ENCODE measurements at regions not wholly inside any gene's neighbourhood (a gene's known extent, or its start where the extent isn't known, plus 50 kb on each side); places are given as distances from the start of the nearest gene placed in this dataset.

DNA sequence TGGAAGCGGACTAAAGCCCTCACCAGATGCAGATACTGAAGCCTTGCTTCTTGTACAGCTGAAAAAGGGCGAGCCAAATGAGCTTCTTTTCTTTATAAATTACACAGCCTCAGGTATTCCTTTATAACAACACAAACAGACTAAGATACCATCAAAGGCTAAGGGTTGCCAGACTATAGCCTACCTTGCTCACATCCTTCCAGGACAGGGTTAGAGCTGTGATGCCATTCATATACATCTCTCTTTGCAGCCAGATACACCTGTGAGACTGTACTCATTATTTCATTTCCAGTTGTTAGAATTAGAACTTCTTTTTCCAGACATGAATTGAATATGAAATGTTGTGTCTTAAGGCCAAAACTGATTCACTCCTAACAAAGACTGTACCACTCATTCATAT is 262.8 kb upstream of the NR2F2 start:
- no peak overlapping the region for H3K27ac ChIP-seq
- H3K9me3 ChIP-seq, result no peaks in the 10 kb centered on the region
- no peaks in the 10 kb centered on the region for H3K27me3 ChIP-seq (replicated peaks; ENCODE audit: insufficient read depth)
- 89% methylated on average over 2 of the region's 2 CpGs for WGBS
- TF ChIP-seq, protein P1, sequence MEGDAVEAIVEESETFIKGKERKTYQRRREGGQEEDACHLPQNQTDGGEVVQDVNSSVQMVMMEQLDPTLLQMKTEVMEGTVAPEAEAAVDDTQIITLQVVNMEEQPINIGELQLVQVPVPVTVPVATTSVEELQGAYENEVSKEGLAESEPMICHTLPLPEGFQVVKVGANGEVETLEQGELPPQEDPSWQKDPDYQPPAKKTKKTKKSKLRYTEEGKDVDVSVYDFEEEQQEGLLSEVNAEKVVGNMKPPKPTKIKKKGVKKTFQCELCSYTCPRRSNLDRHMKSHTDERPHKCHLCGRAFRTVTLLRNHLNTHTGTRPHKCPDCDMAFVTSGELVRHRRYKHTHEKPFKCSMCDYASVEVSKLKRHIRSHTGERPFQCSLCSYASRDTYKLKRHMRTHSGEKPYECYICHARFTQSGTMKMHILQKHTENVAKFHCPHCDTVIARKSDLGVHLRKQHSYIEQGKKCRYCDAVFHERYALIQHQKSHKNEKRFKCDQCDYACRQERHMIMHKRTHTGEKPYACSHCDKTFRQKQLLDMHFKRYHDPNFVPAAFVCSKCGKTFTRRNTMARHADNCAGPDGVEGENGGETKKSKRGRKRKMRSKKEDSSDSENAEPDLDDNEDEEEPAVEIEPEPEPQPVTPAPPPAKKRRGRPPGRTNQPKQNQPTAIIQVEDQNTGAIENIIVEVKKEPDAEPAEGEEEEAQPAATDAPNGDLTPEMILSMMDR (IDR thresholded peaks at IDR 0.05), result no peak
- no peak for TF ChIP-seq POLR2A (IDR thresholded peaks at IDR 0.05)
- TF ChIP-seq POLR2AphosphoS5 (IDR thresholded peaks at IDR 0.05), result no peak
- H3K4me1 ChIP-seq (replicated peaks), result no peaks in the 10 kb centered on the region
- H3K4me3 ChIP-seq, result no peak overlapping the region
- intact Hi-C loops (cut with DNase I), result no loop called here
- DNase-seq (ENCODE audit: low spot score), result no peak
- no peaks in the 10 kb centered on the region for H3K36me3 ChIP-seq

DNA sequence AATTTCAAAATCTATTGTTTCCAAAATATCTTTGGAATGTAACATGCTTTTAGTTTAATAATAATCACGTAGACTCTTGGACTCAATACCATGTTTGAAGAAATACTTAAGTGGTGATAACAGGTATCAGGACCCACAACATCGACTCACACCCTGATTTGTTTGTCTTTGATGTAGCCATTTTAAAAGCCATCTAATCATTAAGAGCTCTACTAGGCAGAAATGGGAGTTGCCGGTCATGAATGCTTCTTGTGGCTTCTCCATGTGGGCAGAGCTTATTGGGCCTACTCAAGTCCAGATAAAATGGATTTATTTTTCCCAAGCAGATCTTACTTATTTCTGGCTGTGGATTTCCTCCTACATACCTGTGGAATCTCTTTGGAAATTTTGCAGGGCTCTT is 261.6 kb upstream of the NR2F2 start:
- intact Hi-C loops (cut with DNase I), result no loop called here
- Histone ChIP-seq H3K4me3 (no peak overlapping the region), H3K36me3 (no peaks in the 10 kb centered on the region), H3K9me3 (no peaks in the 10 kb centered on the region), H3K27ac (no peak overlapping the region), H3K4me1 (replicated peaks) (no peaks in the 10 kb centered on the region), H3K27me3 (replicated peaks; ENCODE audit: insufficient read depth) (no peaks in the 10 kb centered on the region)
- DNase-seq (ENCODE audit: low spot score), result no peak
- WGBS, result 83% methylated on average over 3 of the region's 3 CpGs
- TF ChIP-seq POLR2AphosphoS5 (IDR thresholded peaks at IDR 0.05), result no peak
- no peak for TF ChIP-seq POLR2A (IDR thresholded peaks at IDR 0.05)
- TF ChIP-seq, protein P1 (IDR thresholded peaks at IDR 0.05), result no peak

DNA sequence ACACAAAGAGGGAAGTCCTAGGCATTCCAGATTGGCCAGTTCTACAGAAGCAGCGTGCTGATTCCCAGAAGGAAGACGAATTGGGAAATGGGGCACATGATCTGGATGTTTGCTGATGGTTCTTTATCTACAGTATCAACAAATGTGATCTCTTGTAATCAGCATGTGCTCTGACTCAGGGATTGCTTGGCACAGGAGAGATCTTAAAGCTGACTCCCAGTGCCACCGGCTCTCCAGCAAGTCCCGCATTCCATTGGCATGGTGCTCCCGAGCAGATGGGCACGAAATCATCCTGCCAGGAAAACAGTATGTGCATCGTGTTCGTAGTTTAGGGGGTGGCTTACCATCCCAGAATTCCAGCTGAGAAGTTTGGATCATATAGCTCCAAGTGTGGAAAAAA is 259.9 kb upstream of the NR2F2 start:
- peak; percentile 32 for DNase-seq (ENCODE audit: low spot score)
- TF ChIP-seq POLR2AphosphoS5 (IDR thresholded peaks at IDR 0.05) (peak; percentile 49), POLR2A (IDR thresholded peaks at IDR 0.05) (no peak)
- 80% methylated on average over 8 of the region's 8 CpGs for WGBS
- Histone ChIP-seq H3K27me3 (replicated peaks; ENCODE audit: insufficient read depth) (no peaks in the 10 kb centered on the region), H3K9me3 (no peaks in the 10 kb centered on the region), H3K36me3 (no peaks in the 10 kb centered on the region), H3K27ac (no peak overlapping the region), H3K4me3 (no peak overlapping the region), H3K4me1 (replicated peaks) (no peaks in the 10 kb centered on the region)
- intact Hi-C loops (cut with DNase I), result no loop called here

- Histone ChIP-seq H3K27ac (no peak overlapping the region), H3K4me1 (replicated peaks) (no peaks in the 10 kb centered on the region), H3K4me3 (no peak overlapping the region), H3K27me3 (replicated peaks; ENCODE audit: insufficient read depth) (no peaks in the 10 kb centered on the region), H3K36me3 (no peaks in the 10 kb centered on the region), H3K9me3 (no peaks in the 10 kb centered on the region)
- TF ChIP-seq POLR2A (IDR thresholded peaks at IDR 0.05), result no peak
- TF ChIP-seq POLR2AphosphoS5 (IDR thresholded peaks at IDR 0.05), result no peak
- TF ChIP-seq, protein P1 (IDR thresholded peaks at IDR 0.05), result no peak
- 88% methylated on average over 2 of the region's 2 CpGs for WGBS
- no peak for DNase-seq (ENCODE audit: low spot score)
- intact Hi-C loops (cut with DNase I), result no loop called here
Observed at GRCh38 chr15:96072821-96073220, 257.7 kb upstream of the NR2F2 start.

- TF ChIP-seq POLR2AphosphoS5 (IDR thresholded peaks at IDR 0.05) (no peak), POLR2A (IDR thresholded peaks at IDR 0.05) (no peak)
- TF ChIP-seq, protein P1 (IDR thresholded peaks at IDR 0.05), result no peak
- H3K27me3 ChIP-seq (replicated peaks; ENCODE audit: insufficient read depth), result no peaks in the 10 kb centered on the region
- 91% methylated on average over 4 of the region's 4 CpGs for WGBS
- no peak for DNase-seq (ENCODE audit: low spot score)
- H3K27ac ChIP-seq, result no peak overlapping the region
- no peaks in the 10 kb centered on the region for H3K9me3 ChIP-seq
- no peaks in the 10 kb centered on the region for H3K36me3 ChIP-seq
- no peak overlapping the region for H3K4me3 ChIP-seq
- H3K4me1 ChIP-seq (replicated peaks), result no peaks in the 10 kb centered on the region
- intact Hi-C loops (cut with DNase I), result no loop called here
Observed at GRCh38 chr15:96073908-96074307, 256.6 kb upstream of the NR2F2 start.
